ENCODE measurements at regions not wholly inside any gene's neighbourhood (a gene's known extent, or its start where the extent isn't known, plus 50 kb on each side); places are given as distances from the start of the nearest gene placed in this dataset.

DNA sequence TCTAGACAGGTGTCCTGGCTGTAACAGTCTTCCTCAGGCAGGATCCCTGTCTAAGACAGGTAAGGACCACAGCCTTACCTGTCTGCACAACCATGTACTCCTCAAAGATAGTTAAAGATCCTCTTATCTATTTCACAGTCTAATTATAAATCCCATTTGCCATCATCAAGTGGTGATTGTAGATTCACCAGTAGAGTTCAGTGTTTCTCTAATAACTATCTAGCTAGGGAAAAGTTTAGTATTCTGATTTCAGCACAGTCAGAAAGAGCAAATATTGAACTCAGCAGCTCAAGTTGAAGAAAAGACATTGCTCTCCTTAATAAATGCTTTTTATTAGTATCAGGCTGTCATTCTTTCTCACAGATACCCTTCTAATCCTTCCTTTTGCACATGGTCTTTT is 1305.5 kb upstream of the NXPH2 start:
- TF ChIP-seq CTCF (IDR thresholded peaks at IDR 0.05) (no peak), POLR2A (IDR thresholded peaks at IDR 0.05) (no peak)

Measured in testis (tissue), 2 donors.